HG02885 (cell line): ENCODE measurements at regions not wholly inside any gene's neighbourhood (a gene's known extent, or its start where the extent isn't known, plus 50 kb on each side); places are given as distances from the start of the nearest gene placed in this dataset.
"Not testable (repeated sequence)": the region's sequence is repeated elsewhere in the genome, so short reads cannot be mapped to it uniquely, and the experiment has no call there.

Experiments
- ATAC-seq: cut with Tn5 transposase; IDR thresholded peaks from one replicate; pipeline ENCODE4 v1.9.1; 2021; ENCODE audit warnings: mild to moderate bottlenecking; ENCODE audit not compliant: unreplicated experiment, poor library complexity

DNA sequence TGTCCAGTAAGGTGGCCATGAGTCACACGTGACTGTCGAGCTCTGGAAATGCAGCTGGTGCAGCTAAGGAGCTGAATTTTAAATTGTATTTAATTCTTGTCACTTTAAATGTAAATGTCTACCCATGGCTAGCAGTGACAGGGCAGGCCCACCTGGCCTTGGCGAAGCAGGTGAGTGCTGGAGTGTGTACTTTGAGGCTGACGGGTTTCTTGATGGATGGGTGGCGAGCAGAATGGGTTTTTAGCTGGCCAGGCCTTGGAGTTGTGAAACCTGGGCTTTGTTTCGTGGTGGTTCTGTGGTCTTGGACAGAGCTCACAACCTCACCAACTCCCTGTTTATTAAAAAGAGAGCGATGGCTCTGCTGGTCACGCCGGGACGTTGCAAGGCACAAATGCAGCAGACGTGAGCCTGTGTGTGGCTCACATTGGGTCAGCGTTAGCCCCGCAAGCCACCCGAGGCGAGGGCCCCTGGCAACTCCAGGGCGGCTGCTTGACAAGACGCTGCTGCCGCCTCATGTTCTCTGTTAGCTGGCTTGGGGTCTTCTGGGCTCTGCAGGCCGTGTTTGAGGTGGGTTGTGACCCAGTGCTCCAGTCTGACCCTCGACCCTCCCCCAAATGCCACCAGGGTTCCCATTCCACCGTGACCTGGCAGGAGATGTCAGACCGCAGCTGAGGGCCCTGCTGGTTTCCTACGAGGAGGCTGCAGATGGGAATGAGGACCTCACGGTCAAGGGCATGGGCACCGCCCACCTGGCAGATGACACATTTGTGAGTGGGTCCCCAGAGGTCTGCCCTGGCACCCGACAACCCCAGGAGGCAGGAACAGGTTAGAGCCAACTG, 184.1 kb upstream of the ZNF469 start:
- ATAC-seq: not testable (repeated sequence)

GRCh38 chr16:88199296-88200153, 183.2 kb upstream of the ZNF469 start:
- not testable (repeated sequence) for ATAC-seq

- ATAC-seq: not testable (repeated sequence)
Measured at GRCh38 chr16:88200154-88200895, 182.4 kb upstream of the ZNF469 start.

DNA sequence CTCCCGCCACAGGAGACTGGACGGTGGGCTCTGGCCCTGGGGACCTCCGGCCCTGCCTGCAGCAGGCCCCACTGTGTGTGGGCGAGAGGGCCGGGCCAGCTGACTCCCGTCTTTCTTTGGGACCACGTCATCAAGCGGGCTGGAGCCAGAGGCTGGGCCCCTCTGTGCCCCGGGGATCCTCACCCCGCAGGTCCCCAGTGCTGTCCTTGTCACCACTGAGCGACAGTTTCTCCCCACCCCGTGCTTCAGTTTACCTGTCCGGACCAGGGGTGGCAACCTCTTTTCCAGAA, 181.9 kb upstream of the ZNF469 start:
- ATAC-seq: no peak

DNA sequence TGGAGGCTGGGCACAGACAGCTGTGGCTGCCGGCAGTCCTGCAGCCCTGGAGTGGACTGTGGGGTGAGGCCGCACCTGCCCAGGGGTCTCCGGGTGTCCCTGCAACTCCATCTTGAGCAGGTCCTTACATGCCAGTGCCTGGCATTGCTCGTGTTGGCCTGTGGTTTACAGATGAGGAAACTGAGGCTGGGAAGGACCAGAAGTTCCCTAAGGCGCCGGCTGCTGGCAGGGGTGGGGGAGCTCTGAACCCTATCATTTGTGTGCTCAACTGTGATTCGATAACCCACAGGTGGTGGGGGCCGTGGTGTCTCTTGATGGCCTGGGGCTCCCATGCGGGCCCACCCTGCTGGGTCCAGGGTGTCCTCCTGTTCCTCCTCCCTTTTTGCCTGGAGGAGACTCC, 181.1 kb upstream of the ZNF469 start:
- not testable (repeated sequence) for ATAC-seq

GRCh38 chr16:88202207-88202745, 180.5 kb upstream of the ZNF469 start:
- ATAC-seq: no peak

DNA sequence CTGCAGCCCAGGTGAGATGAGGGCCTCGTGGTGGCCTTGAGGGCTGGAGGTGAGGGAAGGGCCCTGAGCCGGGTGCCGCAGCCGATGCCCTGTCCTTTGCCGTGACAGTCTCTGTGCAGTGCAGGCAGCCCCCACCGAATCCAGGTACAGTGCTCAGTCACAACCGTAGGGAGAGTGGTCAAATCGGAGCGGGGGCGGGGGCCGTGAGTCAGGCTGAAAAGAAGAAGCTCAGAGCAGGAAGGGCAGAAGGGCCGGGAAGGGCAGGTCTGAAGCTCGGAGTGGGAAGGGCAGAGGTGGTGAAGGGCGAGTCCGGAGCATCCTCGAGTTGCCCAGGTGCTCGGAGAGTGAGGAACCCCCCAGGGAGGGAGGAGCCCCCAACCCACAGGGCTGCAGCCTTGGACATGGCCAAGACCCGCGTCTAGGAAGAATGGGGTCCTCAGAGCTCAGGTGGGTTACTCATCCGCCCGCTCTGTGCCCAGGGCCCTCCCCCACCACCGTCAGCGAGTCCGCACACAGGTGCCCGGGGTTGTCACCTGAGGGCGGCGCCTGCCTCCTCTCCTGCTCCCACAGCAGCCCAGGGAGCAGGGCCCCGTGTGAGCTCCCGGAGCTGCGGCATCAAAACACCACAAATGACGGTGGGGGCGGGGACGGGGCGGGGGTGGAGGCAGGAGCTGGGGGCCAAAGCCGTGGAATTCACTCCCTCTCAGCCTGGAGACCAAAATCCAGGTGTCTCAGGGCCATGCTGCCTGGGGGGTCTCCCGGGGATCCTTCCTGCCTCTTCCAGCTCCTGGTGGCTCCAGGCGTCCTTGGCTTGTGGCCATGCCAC, 179.7 kb upstream of the ZNF469 start:
- ATAC-seq: not testable (repeated sequence)

- not testable (repeated sequence) for ATAC-seq
Measured at GRCh38 chr16:88204131-88205110, 178.3 kb upstream of the ZNF469 start.

DNA sequence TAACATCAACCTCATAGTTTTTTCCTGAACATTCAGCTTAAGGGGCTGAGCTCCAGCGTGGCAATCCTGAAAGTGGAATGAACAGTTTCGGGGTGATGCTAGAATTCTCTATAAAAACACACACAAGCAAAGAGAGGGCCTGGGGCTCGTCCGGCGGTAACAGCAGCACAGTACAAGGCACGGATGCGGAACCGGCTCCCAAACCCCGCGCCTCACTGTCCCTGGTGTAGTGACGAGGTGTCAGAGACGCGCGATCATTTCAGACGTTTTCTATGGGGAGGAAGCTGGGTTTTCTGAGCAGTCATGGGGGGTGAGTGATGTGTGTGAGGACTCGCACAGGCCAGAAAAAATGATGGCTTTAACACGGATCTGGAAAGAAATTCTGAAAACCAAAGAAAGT, 177.3 kb upstream of the ZNF469 start:
- not testable (repeated sequence) for ATAC-seq

GRCh38 chr16:88206006-88206405, 176.8 kb upstream of the ZNF469 start:
- not testable (repeated sequence) for ATAC-seq

DNA sequence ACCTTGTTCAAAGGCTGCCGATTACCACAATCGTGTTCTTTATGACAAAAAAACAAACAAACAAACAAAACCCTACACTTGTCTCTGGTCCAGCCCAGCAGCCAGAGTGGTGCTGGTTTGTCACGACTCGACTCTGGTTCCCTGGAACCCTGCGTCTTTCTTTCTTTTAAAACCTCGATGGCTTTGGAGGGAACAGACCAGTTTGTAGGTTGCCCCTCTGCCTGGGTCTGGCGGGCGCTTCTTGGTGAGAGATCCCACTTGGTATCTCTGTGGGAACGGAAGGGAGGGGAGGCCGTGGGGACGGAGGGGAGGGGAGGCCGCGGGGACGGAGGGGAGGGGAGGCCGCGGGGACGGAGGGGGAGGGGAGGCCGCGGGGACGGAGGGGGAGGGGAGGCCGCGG, 176.2 kb upstream of the ZNF469 start:
- not testable (repeated sequence) for ATAC-seq

GRCh38 chr16:88208112-88208511, 174.6 kb upstream of the ZNF469 start:
- ATAC-seq: no peak

DNA sequence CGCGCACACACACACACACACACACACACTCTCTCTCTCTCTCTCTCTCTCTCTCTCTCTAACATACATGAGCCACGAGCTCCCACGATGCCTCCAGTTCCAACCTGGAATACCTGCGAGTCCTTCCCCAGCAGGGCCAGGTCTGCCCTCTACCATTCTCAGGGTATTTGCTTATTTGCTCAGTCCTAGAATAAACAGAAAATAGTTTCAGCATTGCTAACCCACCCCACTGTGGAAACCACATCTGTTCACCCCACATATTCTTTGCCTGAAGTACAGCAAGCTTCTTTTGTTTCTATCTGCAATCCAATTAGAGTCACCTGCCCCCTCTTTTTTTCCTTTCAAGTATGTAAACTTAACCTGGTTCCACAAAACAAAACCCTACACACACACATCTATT, 174.0 kb upstream of the ZNF469 start:
- ATAC-seq: not testable (repeated sequence)

- not testable (repeated sequence) for ATAC-seq
Measured at GRCh38 chr16:88209579-88209978, 173.2 kb upstream of the ZNF469 start.

GRCh38 chr16:88213937-88214336, 168.8 kb upstream of the ZNF469 start:
- not testable (repeated sequence) for ATAC-seq

DNA sequence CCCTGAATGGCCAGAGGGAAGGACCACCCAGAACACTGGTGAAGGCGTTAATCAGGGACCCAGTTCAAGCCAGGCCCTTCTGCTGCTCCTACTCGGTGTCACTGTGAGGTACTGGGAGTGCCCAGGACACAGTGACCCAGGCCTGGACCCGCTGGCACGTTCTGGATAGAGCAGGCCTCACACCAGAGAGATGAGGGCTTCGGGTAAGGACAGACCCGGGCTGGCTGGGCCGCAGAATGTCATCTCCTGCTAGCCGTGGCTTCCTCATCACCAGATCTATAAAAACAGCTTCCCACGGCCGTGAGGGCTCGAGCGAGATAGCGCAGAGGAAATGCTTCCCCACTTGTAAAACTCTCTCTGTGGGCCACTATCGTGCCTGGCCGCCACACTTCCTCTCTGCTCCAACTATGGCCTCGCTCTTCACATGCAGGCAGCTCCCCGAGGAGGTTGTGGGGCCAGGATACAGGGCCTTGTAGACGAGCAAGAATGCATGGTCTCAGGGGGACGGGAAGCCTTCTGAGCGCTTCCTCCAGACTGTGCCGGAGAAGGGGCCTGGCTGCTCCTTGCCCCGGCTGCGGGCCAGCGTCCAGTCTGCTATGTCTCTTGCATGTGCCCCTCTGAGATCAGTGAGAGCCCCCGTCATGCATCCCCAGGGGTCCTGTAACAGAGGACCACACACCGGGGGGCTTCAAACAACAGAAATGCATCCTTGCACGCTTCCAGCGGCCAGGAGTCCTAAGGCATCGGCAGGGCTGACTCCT, 161.6 kb upstream of the ZNF469 start:
- not testable (repeated sequence) for ATAC-seq

DNA sequence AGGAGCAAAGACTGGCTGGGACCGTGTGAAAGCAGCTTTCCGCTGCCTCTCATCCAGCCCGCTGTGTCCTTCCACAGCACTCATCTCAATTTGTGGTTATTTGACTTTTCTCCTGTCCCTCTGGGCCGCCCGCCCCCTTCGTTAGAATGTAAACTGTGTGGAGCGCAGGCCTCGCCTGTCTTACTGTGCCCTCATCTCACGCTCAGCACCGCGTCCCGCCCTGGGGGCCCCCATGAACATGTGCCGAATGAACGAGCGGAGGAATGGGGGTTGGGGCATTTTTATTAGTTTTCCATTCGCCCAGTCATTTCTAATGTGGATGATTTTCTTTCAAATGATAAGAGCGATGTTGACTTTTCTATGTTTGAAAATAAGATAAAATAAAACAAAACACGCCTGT, 159.1 kb upstream of the ZNF469 start:
- not testable (repeated sequence) for ATAC-seq
